PFSK-1 (cell line): ENCODE measurements at regions not wholly inside any gene's neighbourhood (a gene's known extent, or its start where the extent isn't known, plus 50 kb on each side); places are given as distances from the start of the nearest gene placed in this dataset.

ENCODE experiments used
- FOXP2 ChIP-seq: optimal IDR thresholded peaks from 2 replicates; pipeline ENCODE3; 2011; ENCODE audit warnings: borderline replicate concordance, control low read depth, inconsistent platforms; ENCODE audit not compliant: insufficient read depth; ENCODE audit errors: extremely low read length, extremely low read depth
- POLR2AphosphoS5 ChIP-seq: IDR thresholded peaks from 2 replicates; pipeline ENCODE4 v1.6.1; 2012; ENCODE audit warnings: low read depth, mild to moderate bottlenecking, control low read depth, low read length, moderate library complexity
- SIN3A ChIP-seq: IDR thresholded peaks from 2 replicates; pipeline ENCODE4 v1.6.1; 2012; ENCODE audit warnings: mild to moderate bottlenecking, low read length, moderate library complexity, borderline replicate concordance; ENCODE audit not compliant: insufficient read depth
- TAF1 ChIP-seq: IDR thresholded peaks from 2 replicates; pipeline ENCODE4 v1.6.1; 2012; ENCODE audit warnings: low read length, control low read depth, borderline replicate concordance; ENCODE audit not compliant: insufficient read depth
- TF ChIP-seq, protein P1 (sequence below), 2 experiments: IDR thresholded peaks; 2 replicates each; pipeline versions ENCODE4 v1.6.1 to v1.8.0; 2011 to 2012; ENCODE audit warnings: low read depth in 2 of 2, low read length in 2 of 2, control low read depth in 1 of 2, inconsistent platforms in 1 of 2, mild to moderate bottlenecking in 1 of 2, moderate library complexity in 1 of 2; ENCODE audit not compliant: insufficient read depth in 1 of 2

- TF ChIP-seq TAF1 (no peak), POLR2AphosphoS5 (no peak), FOXP2 (no peak), SIN3A (no peak)
- TF ChIP-seq, protein P1, sequence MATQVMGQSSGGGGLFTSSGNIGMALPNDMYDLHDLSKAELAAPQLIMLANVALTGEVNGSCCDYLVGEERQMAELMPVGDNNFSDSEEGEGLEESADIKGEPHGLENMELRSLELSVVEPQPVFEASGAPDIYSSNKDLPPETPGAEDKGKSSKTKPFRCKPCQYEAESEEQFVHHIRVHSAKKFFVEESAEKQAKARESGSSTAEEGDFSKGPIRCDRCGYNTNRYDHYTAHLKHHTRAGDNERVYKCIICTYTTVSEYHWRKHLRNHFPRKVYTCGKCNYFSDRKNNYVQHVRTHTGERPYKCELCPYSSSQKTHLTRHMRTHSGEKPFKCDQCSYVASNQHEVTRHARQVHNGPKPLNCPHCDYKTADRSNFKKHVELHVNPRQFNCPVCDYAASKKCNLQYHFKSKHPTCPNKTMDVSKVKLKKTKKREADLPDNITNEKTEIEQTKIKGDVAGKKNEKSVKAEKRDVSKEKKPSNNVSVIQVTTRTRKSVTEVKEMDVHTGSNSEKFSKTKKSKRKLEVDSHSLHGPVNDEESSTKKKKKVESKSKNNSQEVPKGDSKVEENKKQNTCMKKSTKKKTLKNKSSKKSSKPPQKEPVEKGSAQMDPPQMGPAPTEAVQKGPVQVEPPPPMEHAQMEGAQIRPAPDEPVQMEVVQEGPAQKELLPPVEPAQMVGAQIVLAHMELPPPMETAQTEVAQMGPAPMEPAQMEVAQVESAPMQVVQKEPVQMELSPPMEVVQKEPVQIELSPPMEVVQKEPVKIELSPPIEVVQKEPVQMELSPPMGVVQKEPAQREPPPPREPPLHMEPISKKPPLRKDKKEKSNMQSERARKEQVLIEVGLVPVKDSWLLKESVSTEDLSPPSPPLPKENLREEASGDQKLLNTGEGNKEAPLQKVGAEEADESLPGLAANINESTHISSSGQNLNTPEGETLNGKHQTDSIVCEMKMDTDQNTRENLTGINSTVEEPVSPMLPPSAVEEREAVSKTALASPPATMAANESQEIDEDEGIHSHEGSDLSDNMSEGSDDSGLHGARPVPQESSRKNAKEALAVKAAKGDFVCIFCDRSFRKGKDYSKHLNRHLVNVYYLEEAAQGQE (IDR thresholded peaks at IDR 0.05; ENCODE audit: insufficient read depth in 1 of 2, low read depth in 2 of 2, low read length in 2 of 2): no peak
Observed at GRCh38 chr11:119828006-119828405, 99.0 kb upstream of the NECTIN1 start.

- TF ChIP-seq POLR2AphosphoS5 (no peak), FOXP2 (no peak), SIN3A (no peak), TAF1 (no peak)
- TF ChIP-seq, protein P1 (IDR thresholded peaks at IDR 0.05; ENCODE audit: insufficient read depth in 1 of 2, low read depth in 2 of 2, low read length in 2 of 2): no peak
Observed at GRCh38 chr11:119827113-119827512, 98.1 kb upstream of the NECTIN1 start.

GRCh38 chr11:119823077-119823476 lies 94.1 kb upstream of the NECTIN1 start:
- TF ChIP-seq, protein P1 (IDR thresholded peaks at IDR 0.05; ENCODE audit: insufficient read depth in 1 of 2, low read depth in 2 of 2, low read length in 2 of 2): no peak
- TF ChIP-seq TAF1 (no peak), FOXP2 (no peak), POLR2AphosphoS5 (no peak), SIN3A (no peak)

- TF ChIP-seq SIN3A (no peak), POLR2AphosphoS5 (no peak), TAF1 (no peak), FOXP2 (no peak)
- TF ChIP-seq, protein P1 (IDR thresholded peaks at IDR 0.05; ENCODE audit: insufficient read depth in 1 of 2, low read depth in 2 of 2, low read length in 2 of 2): no peak
Observed at GRCh38 chr11:119816660-119817059, 87.7 kb upstream of the NECTIN1 start.

DNA sequence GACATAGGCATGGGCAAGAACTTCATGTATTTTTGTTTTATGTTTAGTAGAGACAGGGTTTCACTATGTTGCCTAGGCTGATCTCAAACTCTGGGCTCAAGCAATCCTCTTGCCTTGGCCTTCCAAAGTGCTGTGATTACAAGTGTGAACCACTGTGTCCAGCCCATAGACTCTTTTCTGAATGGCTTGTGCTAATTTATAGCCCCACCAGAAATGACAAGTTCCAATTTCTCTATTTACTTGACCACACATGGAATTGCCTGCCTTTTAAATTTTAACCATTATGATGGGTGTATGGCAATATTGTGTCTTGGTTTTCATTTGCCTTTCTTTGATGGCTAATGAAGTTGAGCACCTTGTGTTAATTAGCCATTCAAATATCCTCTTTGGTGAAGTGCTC lies 85.8 kb upstream of the NECTIN1 start:
- no peak for TF ChIP-seq POLR2AphosphoS5
- no peak for TF ChIP-seq TAF1
- no peak for TF ChIP-seq SIN3A
- no peak for TF ChIP-seq FOXP2
- TF ChIP-seq, protein P1 (IDR thresholded peaks at IDR 0.05; ENCODE audit: insufficient read depth in 1 of 2, low read depth in 2 of 2, low read length in 2 of 2): no peak
